CD14-positive monocyte (primary cell): ENCODE measurements at regions not wholly inside any gene's neighbourhood (a gene's known extent, or its start where the extent isn't known, plus 50 kb on each side); places are given as distances from the start of the nearest gene placed in this dataset.

Source experiments
- DNase-seq, 3 donors: peaks; one replicate each; pipeline ENCODE4 v3.0.0-alpha.2; 2011 to 2022
- H2AFZ ChIP-seq: 2 replicates; pipeline ENCODE4 v1.6.0; 2012; ENCODE audit warnings: mild to moderate bottlenecking, low read depth, low read length, inconsistent platforms; ENCODE audit not compliant: insufficient read depth, poor library complexity, severe bottlenecking
- H3K27ac ChIP-seq, 2 donors: 1 replicate in 1 of 2; 2 replicates in 1 of 2; pipeline ENCODE4 v1.5.1; 2012 to 2013; ENCODE audit warnings: low read length in 2 of 2, control low read depth in 1 of 2, inconsistent platforms in 1 of 2, low read depth in 1 of 2, mild to moderate bottlenecking in 1 of 2
- H3K27me3 ChIP-seq, 2 donors: one replicate each; pipeline versions ENCODE4 v1.6.0 to v1.6.1; 2011 to 2013; ENCODE audit warnings: low read length in 2 of 2; ENCODE audit not compliant: control insufficient read depth in 2 of 2, insufficient read depth in 2 of 2
- H3K36me3 ChIP-seq, 2 donors: replicated peaks in 1 of 2; 1 replicate in 1 of 2; 2 replicates in 1 of 2; pipeline versions ENCODE4 v1.5.1 to v1.6.1; 2012 to 2013; ENCODE audit warnings: low read length in 2 of 2, control low read depth in 1 of 2, inconsistent platforms in 1 of 2, mild to moderate bottlenecking in 1 of 2; ENCODE audit not compliant: insufficient read depth in 2 of 2, control insufficient read depth in 1 of 2
- H3K4me1 ChIP-seq, 2 donors: 1 replicate in 1 of 2; 2 replicates in 1 of 2; pipeline versions ENCODE4 v1.5.1 to v1.6.1; 2012 to 2013; ENCODE audit warnings: low read length in 2 of 2, control low read depth in 1 of 2, inconsistent platforms in 1 of 2, mild to moderate bottlenecking in 1 of 2, moderate library complexity in 1 of 2; ENCODE audit not compliant: insufficient read depth in 2 of 2, control insufficient read depth in 1 of 2
- H3K4me2 ChIP-seq: replicated peaks from 2 replicates; pipeline ENCODE3; 2012; ENCODE audit warnings: low read length, moderate library complexity, mild to moderate bottlenecking; ENCODE audit not compliant: poor library complexity, severe bottlenecking; ENCODE audit errors: extremely low read depth
- H3K4me3 ChIP-seq, 3 experiments: fragments of 200-600 bp in 1 of 3; sonication (generic) in 1 of 3; replicated peaks in 1 of 3; 1 replicate in 2 of 3; 2 replicates in 1 of 3; pipeline ENCODE4 v1.5.1; 2011 to 2013; ENCODE audit warnings: low read length in 3 of 3, mild to moderate bottlenecking in 3 of 3, control low read depth in 2 of 3, low read depth in 2 of 3, inconsistent platforms in 1 of 3, moderate library complexity in 1 of 3
- H3K79me2 ChIP-seq: 2 replicates; pipeline ENCODE4 v1.6.0; 2012; ENCODE audit warnings: mild to moderate bottlenecking, control low read depth, inconsistent platforms, low read length, moderate library complexity; ENCODE audit not compliant: insufficient read depth
- H3K9ac ChIP-seq: 2 replicates; pipeline ENCODE4 v1.6.0; 2017; ENCODE audit warnings: low read length, mild to moderate bottlenecking; ENCODE audit not compliant: insufficient read depth, poor library complexity, severe bottlenecking
- H3K9me3 ChIP-seq, 2 donors: replicated peaks in 1 of 2; 1 replicate in 1 of 2; 2 replicates in 1 of 2; pipeline versions ENCODE4 v1.5.1 to v1.6.1; 2012 to 2013; ENCODE audit warnings: low read length in 2 of 2, control low read depth in 1 of 2; ENCODE audit not compliant: control insufficient read depth in 1 of 2, insufficient read depth in 1 of 2
- H4K20me1 ChIP-seq: 2 replicates; pipeline ENCODE4 v1.6.0; 2012; ENCODE audit warnings: mild to moderate bottlenecking, low read length, control low read depth, moderate library complexity; ENCODE audit not compliant: insufficient read depth
- H3K27ac Mint-ChIP-seq, 7 donors: one replicate each; pipeline ENCODE4 v1.8.0; 2020; ENCODE audit warnings: mild to moderate bottlenecking in 7 of 7, mixed read lengths in 7 of 7, moderate library complexity in 6 of 7, inconsistent platforms in 2 of 7
- H3K27me3 Mint-ChIP-seq, 3 donors: one replicate each; pipeline ENCODE4 v1.8.0; 2021 to 2022; ENCODE audit warnings: low read depth in 3 of 3, mild to moderate bottlenecking in 3 of 3, mixed read lengths in 3 of 3, moderate library complexity in 3 of 3, inconsistent platforms in 1 of 3
- H3K36me3 Mint-ChIP-seq, 2 donors: one replicate each; pipeline ENCODE4 v1.8.0; 2020; ENCODE audit warnings: mixed read lengths in 2 of 2, inconsistent platforms in 1 of 2, mild to moderate bottlenecking in 1 of 2
- H3K4me1 Mint-ChIP-seq: one replicate; pipeline ENCODE4 v1.8.0; 2020; ENCODE audit warnings: mild to moderate bottlenecking, mixed read lengths
- H3K4me3 Mint-ChIP-seq, 2 donors: one replicate each; pipeline ENCODE4 v1.8.0; 2020; ENCODE audit warnings: mild to moderate bottlenecking in 2 of 2, mixed read lengths in 2 of 2, moderate library complexity in 1 of 2
- H3K9me3 Mint-ChIP-seq, 7 donors: one replicate each; pipeline ENCODE4 v1.8.0; 2020 to 2022; ENCODE audit warnings: mixed read lengths in 7 of 7, mild to moderate bottlenecking in 6 of 7, moderate library complexity in 6 of 7, inconsistent platforms in 2 of 7
- CTCF ChIP-seq: fragments of 200-600 bp; IDR thresholded peaks from one replicate; pipeline ENCODE4 v1.8.0; 2022; ENCODE audit warnings: antibody characterized with exemption, mild to moderate bottlenecking
- WGBS: methylation state at CpG from one replicate; pipeline ENCODE4 v1.1.5; 2013; ENCODE audit warnings: missing lambda C conversion rate; ENCODE audit not compliant: insufficient coverage; 5-methylcytosine and 5-hydroxymethylcytosine counted together
- intact Hi-C, 2 donors: fragments of 100-400 bp; cut with micrococcal nuclease; formaldehyde crosslinking; loops; one replicate each; pipeline versions ENCODE4 v1.15.0 to v1.15.1; 2023

- no peak overlapping the region for H3K27ac Mint-ChIP-seq
- no peak overlapping the region for H3K9ac ChIP-seq
- H3K9me3 ChIP-seq = no peaks in the 10 kb centered on the region
- no peak overlapping the region for H2AFZ ChIP-seq
- TF ChIP-seq CTCF = no peak
- H3K36me3 ChIP-seq = no peaks in the 10 kb centered on the region
- H3K27me3 ChIP-seq = no peaks in the 10 kb centered on the region
- H3K9me3 Mint-ChIP-seq = no peaks in the 10 kb centered on the region
- H3K4me1 ChIP-seq = no peaks in the 10 kb centered on the region
- no peak overlapping the region for H3K4me3 ChIP-seq
- no peak overlapping the region for H3K27ac ChIP-seq
- H3K4me2 ChIP-seq = no peak overlapping the region
- DNase-seq = no peak
- no peaks in the 10 kb centered on the region for H4K20me1 ChIP-seq
- peaks cover 0 to 4% (median 3%) of the 10 kb centered on the region in 3 donors for H3K27me3 Mint-ChIP-seq
- H3K36me3 Mint-ChIP-seq = no peaks in the 10 kb centered on the region
- no peaks in the 10 kb centered on the region for H3K4me1 Mint-ChIP-seq
- no peaks in the 10 kb centered on the region for H3K79me2 ChIP-seq
- intact Hi-C loops = no loop called here
- 87% methylated on average over 4 of the region's 5 CpGs for WGBS
- H3K4me3 Mint-ChIP-seq = no peak overlapping the region
These were observed 633.4 kb upstream of the MGMT start for GRCh38 chr10:128833671-128834070.

- Histone ChIP-seq H3K9ac (no peak overlapping the region), H2AFZ (no peak overlapping the region), H3K4me2 (no peak overlapping the region), H3K9me3 (no peaks in the 10 kb centered on the region), H3K36me3 (no peaks in the 10 kb centered on the region), H3K4me3 (no peak overlapping the region), H3K4me1 (no peaks in the 10 kb centered on the region), H3K27ac (no peak overlapping the region), H4K20me1 (no peaks in the 10 kb centered on the region), H3K27me3 (no peaks in the 10 kb centered on the region), H3K79me2 (no peaks in the 10 kb centered on the region)
- Mint-ChIP-seq H3K27me3 (peaks cover 0 to 5% (median 4%) of the 10 kb centered on the region in 3 donors), H3K36me3 (no peaks in the 10 kb centered on the region), H3K9me3 (no peaks in the 10 kb centered on the region), H3K27ac (no peak overlapping the region), H3K4me1 (no peaks in the 10 kb centered on the region), H3K4me3 (no peak overlapping the region)
- no peak for DNase-seq
- intact Hi-C loops = no loop called here
- 93% methylated on average over 5 of the region's 5 CpGs for WGBS
- no peak for TF ChIP-seq CTCF
These were observed 631.7 kb upstream of the MGMT start for GRCh38 chr10:128835361-128835760.
